SK-N-SH treated with all-trans-retinoic acid at 6 μM for 48 hours (cell line): ENCODE measurements at regions not wholly inside any gene's neighbourhood (a gene's known extent, or its start where the extent isn't known, plus 50 kb on each side); places are given as distances from the start of the nearest gene placed in this dataset.

ENCODE experiments used
- ATAC-seq: fragments of 200-7000 bp; cut with Tn5 transposase; 3 replicates; pipeline ENCODE4 v1.9.1; 2020; ENCODE audit warnings: mild to moderate bottlenecking, moderate library complexity
- ARNTL ChIP-seq: fragments of 450-650 bp; formaldehyde crosslinking; IDR thresholded peaks from 2 replicates; pipeline ENCODE4 v1.5.0; 2020; ENCODE audit warnings: low read depth, mild to moderate bottlenecking, moderate library complexity, borderline replicate concordance
- CREB5 ChIP-seq: fragments of 250-450 bp; sonication (Bioruptor Pico); IDR thresholded peaks from 2 replicates; pipeline ENCODE4 v1.5.1; 2020; ENCODE audit warnings: low read depth, mild to moderate bottlenecking, moderate library complexity
- CSDC2 ChIP-seq: fragments of 250-450 bp; sonication (Bioruptor Pico); IDR thresholded peaks from 2 replicates; pipeline ENCODE4 v1.5.0; 2020; ENCODE audit warnings: mild to moderate bottlenecking, moderate library complexity
- CSRNP3 ChIP-seq: fragments of 250-450 bp; sonication (Bioruptor Pico); IDR thresholded peaks from 2 replicates; pipeline ENCODE4 v1.5.1; 2021; ENCODE audit warnings: mild to moderate bottlenecking, moderate library complexity
- ESRRG ChIP-seq: fragments of 250-450 bp; sonication (Bioruptor Pico); IDR thresholded peaks from 2 replicates; pipeline ENCODE4 v1.6.1; 2021; ENCODE audit warnings: mild to moderate bottlenecking
- GLIS3 ChIP-seq: fragments of 250-450 bp; sonication (Bioruptor Pico); IDR thresholded peaks from 2 replicates; pipeline ENCODE4 v1.5.0; 2020; ENCODE audit warnings: mild to moderate bottlenecking, moderate library complexity
- OSR1 ChIP-seq: fragments of 250-450 bp; sonication (Bioruptor Pico); IDR thresholded peaks from 2 replicates; pipeline ENCODE4 v1.8.0; 2022; ENCODE audit warnings: moderate library complexity, mild to moderate bottlenecking, inconsistent platforms
- PATZ1 ChIP-seq: fragments of 250-450 bp; sonication (Bioruptor Pico); IDR thresholded peaks from 2 replicates; pipeline ENCODE4 v1.8.0; 2020; ENCODE audit warnings: mild to moderate bottlenecking, moderate library complexity, borderline replicate concordance
- POU6F1 ChIP-seq: fragments of 250-450 bp; sonication (Bioruptor Pico); IDR thresholded peaks from 2 replicates; pipeline ENCODE4 v1.8.0; 2021; ENCODE audit warnings: low read depth, mild to moderate bottlenecking, moderate library complexity, borderline replicate concordance
- RARB ChIP-seq: fragments of 250-450 bp; sonication (Bioruptor Pico); IDR thresholded peaks from 2 replicates; pipeline ENCODE4 v1.8.0; 2021; ENCODE audit warnings: mild to moderate bottlenecking, moderate library complexity
- SNAI2 ChIP-seq: fragments of 250-450 bp; sonication (Bioruptor Pico); IDR thresholded peaks from 2 replicates; pipeline ENCODE4 v1.5.0; 2020; ENCODE audit warnings: mild to moderate bottlenecking, moderate library complexity
- TOX ChIP-seq: fragments of 250-450 bp; sonication (Bioruptor Pico); IDR thresholded peaks from 2 replicates; pipeline ENCODE4 v1.8.0; 2021; ENCODE audit warnings: mild to moderate bottlenecking, moderate library complexity, borderline replicate concordance
- TSHZ2 ChIP-seq: fragments of 250-450 bp; sonication (Bioruptor Pico); IDR thresholded peaks from 2 replicates; pipeline ENCODE4 v1.5.0; 2020; ENCODE audit warnings: mild to moderate bottlenecking, moderate library complexity
- ZC3H10 ChIP-seq: fragments of 250-450 bp; sonication (Bioruptor Pico); IDR thresholded peaks from 2 replicates; pipeline ENCODE4 v1.5.1; 2021; ENCODE audit warnings: mild to moderate bottlenecking, moderate library complexity
- ZFP3 ChIP-seq: fragments of 250-450 bp; sonication (Bioruptor Pico); IDR thresholded peaks from 2 replicates; pipeline ENCODE4 v1.5.0; 2020; ENCODE audit warnings: mild to moderate bottlenecking, moderate library complexity
- ZFP30 ChIP-seq: fragments of 450-650 bp; formaldehyde crosslinking; IDR thresholded peaks from 2 replicates; pipeline ENCODE4 v1.5.0; 2022; ENCODE audit warnings: mild to moderate bottlenecking, moderate library complexity
- ZNF565 ChIP-seq: fragments of 450-650 bp; formaldehyde crosslinking; conservative IDR thresholded peaks from 2 replicates; pipeline ENCODE4 v1.5.0; 2020; ENCODE audit warnings: low read depth, mild to moderate bottlenecking, moderate library complexity
- ZNF70 ChIP-seq: fragments of 450-650 bp; formaldehyde crosslinking; IDR thresholded peaks from 2 replicates; pipeline ENCODE4 v1.5.0; 2020; ENCODE audit warnings: mild to moderate bottlenecking, moderate library complexity
- ZNF8 ChIP-seq: fragments of 450-650 bp; formaldehyde crosslinking; IDR thresholded peaks from 2 replicates; pipeline ENCODE4 v1.5.0; 2020; ENCODE audit warnings: mild to moderate bottlenecking, moderate library complexity

GRCh38 chr3:135812057-135812456 lies 153.5 kb upstream of the PPP2R3A start (continued):
- TF ChIP-seq CREB5 (CRISPR knock-in tag) (no peak), CSRNP3 (CRISPR knock-in tag) (no peak), POU6F1 (CRISPR knock-in tag) (no peak), OSR1 (CRISPR knock-in tag) (no peak)

- no peak for ATAC-seq
- TF ChIP-seq ZNF565: no peak
- TF ChIP-seq TSHZ2 (CRISPR knock-in tag): no peak
- no peak for TF ChIP-seq ZNF70 (CRISPR knock-in tag)
- no peak for TF ChIP-seq CSRNP3 (CRISPR knock-in tag)
- no peak for TF ChIP-seq CSDC2
- no peak for TF ChIP-seq ZFP3
- TF ChIP-seq ZC3H10 (CRISPR knock-in tag): no peak
- TF ChIP-seq ESRRG (CRISPR knock-in tag): no peak
- no peak for TF ChIP-seq ARNTL (CRISPR knock-in tag)
- TF ChIP-seq GLIS3 (CRISPR knock-in tag): no peak
- TF ChIP-seq PATZ1 (CRISPR knock-in tag): no peak
- TF ChIP-seq TOX (CRISPR knock-in tag): no peak
- no peak for TF ChIP-seq ZNF8
- no peak for TF ChIP-seq RARB (CRISPR knock-in tag)
- TF ChIP-seq ZFP30 (CRISPR knock-in tag): no peak
Measured at GRCh38 chr3:135834465-135834864, 131.1 kb upstream of the PPP2R3A start.

- no peak for ATAC-seq
- TF ChIP-seq ZNF70 (CRISPR knock-in tag) (no peak), OSR1 (CRISPR knock-in tag) (no peak), ZFP3 (no peak), TSHZ2 (CRISPR knock-in tag) (no peak), ZC3H10 (CRISPR knock-in tag) (no peak), PATZ1 (CRISPR knock-in tag) (no peak), CSRNP3 (CRISPR knock-in tag) (no peak), ZFP30 (CRISPR knock-in tag) (no peak), SNAI2 (CRISPR knock-in tag) (no peak), CSDC2 (no peak)
Measured at GRCh38 chr3:135837977-135838631, 127.4 kb upstream of the PPP2R3A start.
